ENCODE measurements at regions not wholly inside any gene's neighbourhood (a gene's known extent, or its start where the extent isn't known, plus 50 kb on each side); places are given as distances from the start of the nearest gene placed in this dataset.

- no peak overlapping the region for H3K4me3 ChIP-seq (ENCODE audit: low read depth, low read length)
- TF ChIP-seq CTCF (IDR thresholded peaks at IDR 0.05; ENCODE audit: low read depth, low read length) = no peak
- H3K27me3 ChIP-seq = no peaks in the 10 kb centered on the region
- H3K4me1 ChIP-seq = no peaks in the 10 kb centered on the region
- no peak for DNase-seq
- H3K9me3 ChIP-seq = no peaks in the 10 kb centered on the region
- no peaks in the 10 kb centered on the region for H3K36me3 ChIP-seq
Measured at GRCh38 chr18:75809926-75810255, 382.4 kb upstream of the SMIM21 start.

GRCh38 chr18:75809151-75809925 lies 381.8 kb upstream of the SMIM21 start:
- Histone ChIP-seq H3K36me3 (no peaks in the 10 kb centered on the region), H3K27me3 (no peaks in the 10 kb centered on the region), H3K9me3 (no peaks in the 10 kb centered on the region), H3K4me1 (no peaks in the 10 kb centered on the region), H3K4me3 (ENCODE audit: low read depth, low read length) (no peak overlapping the region)
- TF ChIP-seq CTCF (IDR thresholded peaks at IDR 0.05; ENCODE audit: low read depth, low read length) = no peak
- DNase-seq = no peak

GRCh38 chr18:75805265-75805664 lies 377.8 kb upstream of the SMIM21 start:
- TF ChIP-seq CTCF (IDR thresholded peaks at IDR 0.05; ENCODE audit: low read depth, low read length) = no peak
- H3K36me3 ChIP-seq = no peaks in the 10 kb centered on the region
- H3K9me3 ChIP-seq = no peaks in the 10 kb centered on the region
- no peak for DNase-seq
- H3K4me3 ChIP-seq (ENCODE audit: low read depth, low read length) = no peak overlapping the region
- no peaks in the 10 kb centered on the region for H3K4me1 ChIP-seq
- H3K27me3 ChIP-seq = no peaks in the 10 kb centered on the region

GRCh38 chr18:75802681-75803080 lies 375.2 kb upstream of the SMIM21 start:
- no peak for DNase-seq
- H3K9me3 ChIP-seq = no peaks in the 10 kb centered on the region
- no peaks in the 10 kb centered on the region for H3K27me3 ChIP-seq
- H3K4me3 ChIP-seq (ENCODE audit: low read depth, low read length) = no peak overlapping the region
- no peak for TF ChIP-seq CTCF (IDR thresholded peaks at IDR 0.05; ENCODE audit: low read depth, low read length)
- no peaks in the 10 kb centered on the region for H3K4me1 ChIP-seq
- no peaks in the 10 kb centered on the region for H3K36me3 ChIP-seq

GRCh38 chr18:75801178-75801577 lies 373.7 kb upstream of the SMIM21 start:
- no peaks in the 10 kb centered on the region for H3K36me3 ChIP-seq
- TF ChIP-seq CTCF (IDR thresholded peaks at IDR 0.05; ENCODE audit: low read depth, low read length) = no peak
- DNase-seq = no peak
- no peak overlapping the region for H3K4me3 ChIP-seq (ENCODE audit: low read depth, low read length)
- H3K4me1 ChIP-seq = no peaks in the 10 kb centered on the region
- H3K27me3 ChIP-seq = no peaks in the 10 kb centered on the region
- no peaks in the 10 kb centered on the region for H3K9me3 ChIP-seq

GRCh38 chr18:75800331-75800648 lies 372.8 kb upstream of the SMIM21 start:
- H3K9me3 ChIP-seq = no peaks in the 10 kb centered on the region
- H3K36me3 ChIP-seq = no peaks in the 10 kb centered on the region
- H3K27me3 ChIP-seq = no peaks in the 10 kb centered on the region
- no peak for TF ChIP-seq CTCF (IDR thresholded peaks at IDR 0.05; ENCODE audit: low read depth, low read length)
- H3K4me3 ChIP-seq (ENCODE audit: low read depth, low read length) = no peak overlapping the region
- DNase-seq = no peak
- H3K4me1 ChIP-seq = no peaks in the 10 kb centered on the region

Measured in BE2C (cell line).